ENCODE measurements at regions not wholly inside any gene's neighbourhood (a gene's known extent, or its start where the extent isn't known, plus 50 kb on each side); places are given as distances from the start of the nearest gene placed in this dataset.

DNA sequence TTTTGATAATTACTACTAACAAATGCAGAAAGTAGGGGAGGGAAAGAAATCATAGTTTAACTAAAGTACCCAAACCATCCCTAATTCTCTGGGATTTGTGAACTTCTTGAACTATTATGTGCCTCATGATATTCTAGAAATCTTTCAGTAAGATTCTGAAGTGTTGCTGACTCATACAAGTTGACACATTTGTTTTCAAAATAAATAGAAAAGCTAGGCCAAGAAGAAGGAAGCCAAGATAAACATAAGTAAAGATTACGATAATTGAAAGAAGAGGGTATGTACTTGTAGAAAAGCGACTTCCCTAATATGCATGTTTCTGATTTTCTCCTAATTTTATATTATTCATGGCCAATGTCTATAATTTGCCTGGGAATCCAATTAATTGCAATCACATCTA, 140.7 kb downstream of the TMSB4Y start (continued):
- TF ChIP-seq, protein P1, sequence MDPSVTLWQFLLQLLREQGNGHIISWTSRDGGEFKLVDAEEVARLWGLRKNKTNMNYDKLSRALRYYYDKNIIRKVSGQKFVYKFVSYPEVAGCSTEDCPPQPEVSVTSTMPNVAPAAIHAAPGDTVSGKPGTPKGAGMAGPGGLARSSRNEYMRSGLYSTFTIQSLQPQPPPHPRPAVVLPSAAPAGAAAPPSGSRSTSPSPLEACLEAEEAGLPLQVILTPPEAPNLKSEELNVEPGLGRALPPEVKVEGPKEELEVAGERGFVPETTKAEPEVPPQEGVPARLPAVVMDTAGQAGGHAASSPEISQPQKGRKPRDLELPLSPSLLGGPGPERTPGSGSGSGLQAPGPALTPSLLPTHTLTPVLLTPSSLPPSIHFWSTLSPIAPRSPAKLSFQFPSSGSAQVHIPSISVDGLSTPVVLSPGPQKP (IDR thresholded peaks at IDR 0.05; ENCODE audit: low read depth, low read length): no peak
- TF ChIP-seq FOXS1 (CRISPR knock-in tag; IDR thresholded peaks at IDR 0.05) (no peak), RFX5 (IDR thresholded peaks at IDR 0.05) (no peak), ZFP36 (IDR thresholded peaks at IDR 0.05; ENCODE audit: borderline replicate concordance, partially characterized antibody) (no peak), HOXA7 (CRISPR knock-in tag; IDR thresholded peaks at IDR 0.05) (no peak), FOSL2 (IDR thresholded peaks at IDR 0.05) (no peak), FOSL2 (CRISPR knock-in tag; IDR thresholded peaks at IDR 0.05) (no peak)
- TF ChIP-seq, protein P2, sequence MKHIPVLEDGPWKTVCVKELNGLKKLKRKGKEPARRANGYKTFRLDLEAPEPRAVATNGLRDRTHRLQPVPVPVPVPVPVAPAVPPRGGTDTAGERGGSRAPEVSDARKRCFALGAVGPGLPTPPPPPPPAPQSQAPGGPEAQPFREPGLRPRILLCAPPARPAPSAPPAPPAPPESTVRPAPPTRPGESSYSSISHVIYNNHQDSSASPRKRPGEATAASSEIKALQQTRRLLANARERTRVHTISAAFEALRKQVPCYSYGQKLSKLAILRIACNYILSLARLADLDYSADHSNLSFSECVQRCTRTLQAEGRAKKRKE (CRISPR knock-in tag; IDR thresholded peaks at IDR 0.05; ENCODE audit: low read depth): no peak
- TF ChIP-seq, protein P3, sequence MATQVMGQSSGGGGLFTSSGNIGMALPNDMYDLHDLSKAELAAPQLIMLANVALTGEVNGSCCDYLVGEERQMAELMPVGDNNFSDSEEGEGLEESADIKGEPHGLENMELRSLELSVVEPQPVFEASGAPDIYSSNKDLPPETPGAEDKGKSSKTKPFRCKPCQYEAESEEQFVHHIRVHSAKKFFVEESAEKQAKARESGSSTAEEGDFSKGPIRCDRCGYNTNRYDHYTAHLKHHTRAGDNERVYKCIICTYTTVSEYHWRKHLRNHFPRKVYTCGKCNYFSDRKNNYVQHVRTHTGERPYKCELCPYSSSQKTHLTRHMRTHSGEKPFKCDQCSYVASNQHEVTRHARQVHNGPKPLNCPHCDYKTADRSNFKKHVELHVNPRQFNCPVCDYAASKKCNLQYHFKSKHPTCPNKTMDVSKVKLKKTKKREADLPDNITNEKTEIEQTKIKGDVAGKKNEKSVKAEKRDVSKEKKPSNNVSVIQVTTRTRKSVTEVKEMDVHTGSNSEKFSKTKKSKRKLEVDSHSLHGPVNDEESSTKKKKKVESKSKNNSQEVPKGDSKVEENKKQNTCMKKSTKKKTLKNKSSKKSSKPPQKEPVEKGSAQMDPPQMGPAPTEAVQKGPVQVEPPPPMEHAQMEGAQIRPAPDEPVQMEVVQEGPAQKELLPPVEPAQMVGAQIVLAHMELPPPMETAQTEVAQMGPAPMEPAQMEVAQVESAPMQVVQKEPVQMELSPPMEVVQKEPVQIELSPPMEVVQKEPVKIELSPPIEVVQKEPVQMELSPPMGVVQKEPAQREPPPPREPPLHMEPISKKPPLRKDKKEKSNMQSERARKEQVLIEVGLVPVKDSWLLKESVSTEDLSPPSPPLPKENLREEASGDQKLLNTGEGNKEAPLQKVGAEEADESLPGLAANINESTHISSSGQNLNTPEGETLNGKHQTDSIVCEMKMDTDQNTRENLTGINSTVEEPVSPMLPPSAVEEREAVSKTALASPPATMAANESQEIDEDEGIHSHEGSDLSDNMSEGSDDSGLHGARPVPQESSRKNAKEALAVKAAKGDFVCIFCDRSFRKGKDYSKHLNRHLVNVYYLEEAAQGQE (IDR thresholded peaks at IDR 0.05): no peak
- TF ChIP-seq, protein P4, sequence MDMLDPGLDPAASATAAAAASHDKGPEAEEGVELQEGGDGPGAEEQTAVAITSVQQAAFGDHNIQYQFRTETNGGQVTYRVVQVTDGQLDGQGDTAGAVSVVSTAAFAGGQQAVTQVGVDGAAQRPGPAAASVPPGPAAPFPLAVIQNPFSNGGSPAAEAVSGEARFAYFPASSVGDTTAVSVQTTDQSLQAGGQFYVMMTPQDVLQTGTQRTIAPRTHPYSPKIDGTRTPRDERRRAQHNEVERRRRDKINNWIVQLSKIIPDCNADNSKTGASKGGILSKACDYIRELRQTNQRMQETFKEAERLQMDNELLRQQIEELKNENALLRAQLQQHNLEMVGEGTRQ (IDR thresholded peaks at IDR 0.05): no peak
- TF ChIP-seq, protein P5, sequence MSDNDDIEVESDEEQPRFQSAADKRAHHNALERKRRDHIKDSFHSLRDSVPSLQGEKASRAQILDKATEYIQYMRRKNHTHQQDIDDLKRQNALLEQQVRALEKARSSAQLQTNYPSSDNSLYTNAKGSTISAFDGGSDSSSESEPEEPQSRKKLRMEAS (IDR thresholded peaks at IDR 0.05): no peak

DNA sequence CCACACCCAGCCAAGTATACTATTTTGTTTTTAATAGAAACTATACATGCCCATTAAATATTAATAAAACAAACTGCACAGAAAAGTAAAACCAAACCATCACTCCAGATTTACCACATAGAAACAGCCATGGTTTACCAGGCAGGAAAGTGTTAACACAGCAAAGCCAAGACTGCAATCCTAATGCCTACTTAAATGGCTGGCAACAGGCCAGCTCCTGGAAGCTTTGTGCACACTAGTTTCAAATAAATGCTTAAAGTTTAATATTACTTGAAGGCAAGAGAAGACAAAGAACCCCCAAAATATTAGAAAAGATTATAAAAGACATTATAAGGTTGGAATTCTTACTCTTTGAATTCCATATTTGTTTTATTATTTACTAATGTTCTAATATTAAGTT, 141.0 kb downstream of the VCY start:
- DNase-seq (ENCODE audit: low read depth in 1 of 2, low spot score in 1 of 2) (no peak), FAIRE-seq (no peak), ATAC-seq (no peak)
- Histone ChIP-seq H3K9me3 (no peaks in the 10 kb centered on the region), H3K4me3 (no peak overlapping the region), H3K27ac (no peak overlapping the region), H3K4me1 (no peaks in the 10 kb centered on the region), H3K4me2 (no peak overlapping the region)
- ChIA-PET CTCF (no interaction called here), POLR2A (no interaction called here)
- TF ChIP-seq, protein P1 (IDR thresholded peaks at IDR 0.05; ENCODE audit: low read depth, low read length): no peak
- TF ChIP-seq HOXA7 (CRISPR knock-in tag; IDR thresholded peaks at IDR 0.05) (no peak), PHF8 (IDR thresholded peaks at IDR 0.05; ENCODE audit: borderline replicate concordance, low read depth) (no peak), NR3C1 (IDR thresholded peaks at IDR 0.05) (no peak), CBX2 (IDR thresholded peaks at IDR 0.05; ENCODE audit: borderline replicate concordance, low read depth) (no peak)

DNA sequence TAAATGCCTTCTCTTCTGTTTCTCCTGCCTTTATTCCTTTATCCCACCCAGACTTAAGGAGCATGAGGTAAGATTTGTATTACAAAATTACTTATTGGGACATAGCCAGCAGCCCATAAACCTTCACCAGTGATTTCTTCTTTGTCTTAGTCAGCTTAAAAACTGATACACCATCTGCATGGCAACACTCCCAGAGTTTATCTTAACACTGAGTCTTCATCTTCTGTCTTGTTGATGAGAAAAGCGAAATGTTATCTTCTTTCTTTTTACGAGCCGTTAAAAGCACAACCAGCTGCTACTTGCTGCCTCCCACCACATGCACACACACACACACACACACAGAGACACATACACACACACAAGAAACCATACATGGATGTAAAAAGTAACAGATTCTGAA, 116.7 kb downstream of the VCY start:
- FAIRE-seq: no peak
- CTCF ChIA-PET: no interaction called here
- no peak for ATAC-seq
- DNase-seq (ENCODE audit: low read depth in 1 of 2, low spot score in 1 of 2): no peak
- Histone ChIP-seq H3K4me3 (no peak overlapping the region), H3K27ac (no peak overlapping the region), H3K4me2 (no peak overlapping the region), H3K9me3 (no peaks in the 10 kb centered on the region), H3K4me1 (no peaks in the 10 kb centered on the region)
- 34% methylated on average over 3 of the region's 3 CpGs for WGBS (ENCODE audit: missing lambda C conversion rate)
- POLR2A ChIA-PET: no interaction called here
- TF ChIP-seq, protein P6, sequence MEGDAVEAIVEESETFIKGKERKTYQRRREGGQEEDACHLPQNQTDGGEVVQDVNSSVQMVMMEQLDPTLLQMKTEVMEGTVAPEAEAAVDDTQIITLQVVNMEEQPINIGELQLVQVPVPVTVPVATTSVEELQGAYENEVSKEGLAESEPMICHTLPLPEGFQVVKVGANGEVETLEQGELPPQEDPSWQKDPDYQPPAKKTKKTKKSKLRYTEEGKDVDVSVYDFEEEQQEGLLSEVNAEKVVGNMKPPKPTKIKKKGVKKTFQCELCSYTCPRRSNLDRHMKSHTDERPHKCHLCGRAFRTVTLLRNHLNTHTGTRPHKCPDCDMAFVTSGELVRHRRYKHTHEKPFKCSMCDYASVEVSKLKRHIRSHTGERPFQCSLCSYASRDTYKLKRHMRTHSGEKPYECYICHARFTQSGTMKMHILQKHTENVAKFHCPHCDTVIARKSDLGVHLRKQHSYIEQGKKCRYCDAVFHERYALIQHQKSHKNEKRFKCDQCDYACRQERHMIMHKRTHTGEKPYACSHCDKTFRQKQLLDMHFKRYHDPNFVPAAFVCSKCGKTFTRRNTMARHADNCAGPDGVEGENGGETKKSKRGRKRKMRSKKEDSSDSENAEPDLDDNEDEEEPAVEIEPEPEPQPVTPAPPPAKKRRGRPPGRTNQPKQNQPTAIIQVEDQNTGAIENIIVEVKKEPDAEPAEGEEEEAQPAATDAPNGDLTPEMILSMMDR (IDR thresholded peaks at IDR 0.05): no peak
- TF ChIP-seq ZSCAN20 (CRISPR knock-in tag; IDR thresholded peaks at IDR 0.05) (no peak), CHD4 (IDR thresholded peaks at IDR 0.05; ENCODE audit: borderline replicate concordance) (no peak), RFX5 (IDR thresholded peaks at IDR 0.05) (no peak), CBX8 (IDR thresholded peaks at IDR 0.05) (no peak), KDM1A (IDR thresholded peaks at IDR 0.05; ENCODE audit: low read depth) (no peak), RARB (CRISPR knock-in tag; IDR thresholded peaks at IDR 0.05) (no peak), HOXB13 (CRISPR knock-in tag; IDR thresholded peaks at IDR 0.05; ENCODE audit: low read depth) (no peak)
- TF ChIP-seq, protein P7, sequence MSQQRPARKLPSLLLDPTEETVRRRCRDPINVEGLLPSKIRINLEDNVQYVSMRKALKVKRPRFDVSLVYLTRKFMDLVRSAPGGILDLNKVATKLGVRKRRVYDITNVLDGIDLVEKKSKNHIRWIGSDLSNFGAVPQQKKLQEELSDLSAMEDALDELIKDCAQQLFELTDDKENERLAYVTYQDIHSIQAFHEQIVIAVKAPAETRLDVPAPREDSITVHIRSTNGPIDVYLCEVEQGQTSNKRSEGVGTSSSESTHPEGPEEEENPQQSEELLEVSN (IDR thresholded peaks at IDR 0.05; ENCODE audit: borderline replicate concordance, low read depth): no peak
- TF ChIP-seq, protein P8, sequence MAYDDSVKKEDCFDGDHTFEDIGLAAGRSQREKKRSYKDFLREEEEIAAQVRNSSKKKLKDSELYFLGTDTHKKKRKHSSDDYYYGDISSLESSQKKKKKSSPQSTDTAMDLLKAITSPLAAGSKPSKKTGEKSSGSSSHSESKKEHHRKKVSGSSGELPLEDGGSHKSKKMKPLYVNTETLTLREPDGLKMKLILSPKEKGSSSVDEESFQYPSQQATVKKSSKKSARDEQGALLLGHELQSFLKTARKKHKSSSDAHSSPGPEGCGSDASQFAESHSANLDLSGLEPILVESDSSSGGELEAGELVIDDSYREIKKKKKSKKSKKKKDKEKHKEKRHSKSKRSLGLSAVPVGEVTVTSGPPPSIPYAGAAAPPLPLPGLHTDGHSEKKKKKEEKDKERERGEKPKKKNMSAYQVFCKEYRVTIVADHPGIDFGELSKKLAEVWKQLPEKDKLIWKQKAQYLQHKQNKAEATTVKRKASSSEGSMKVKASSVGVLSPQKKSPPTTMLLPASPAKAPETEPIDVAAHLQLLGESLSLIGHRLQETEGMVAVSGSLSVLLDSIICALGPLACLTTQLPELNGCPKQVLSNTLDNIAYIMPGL (CRISPR knock-in tag; IDR thresholded peaks at IDR 0.05; ENCODE audit: borderline replicate concordance): no peak
